ENCODE measurements at regions not wholly inside any gene's neighbourhood (a gene's known extent, or its start where the extent isn't known, plus 50 kb on each side); places are given as distances from the start of the nearest gene placed in this dataset.
"Not testable (repeated sequence)": the region's sequence is repeated elsewhere in the genome, so short reads cannot be mapped to it uniquely, and the experiment has no call there.

DNA sequence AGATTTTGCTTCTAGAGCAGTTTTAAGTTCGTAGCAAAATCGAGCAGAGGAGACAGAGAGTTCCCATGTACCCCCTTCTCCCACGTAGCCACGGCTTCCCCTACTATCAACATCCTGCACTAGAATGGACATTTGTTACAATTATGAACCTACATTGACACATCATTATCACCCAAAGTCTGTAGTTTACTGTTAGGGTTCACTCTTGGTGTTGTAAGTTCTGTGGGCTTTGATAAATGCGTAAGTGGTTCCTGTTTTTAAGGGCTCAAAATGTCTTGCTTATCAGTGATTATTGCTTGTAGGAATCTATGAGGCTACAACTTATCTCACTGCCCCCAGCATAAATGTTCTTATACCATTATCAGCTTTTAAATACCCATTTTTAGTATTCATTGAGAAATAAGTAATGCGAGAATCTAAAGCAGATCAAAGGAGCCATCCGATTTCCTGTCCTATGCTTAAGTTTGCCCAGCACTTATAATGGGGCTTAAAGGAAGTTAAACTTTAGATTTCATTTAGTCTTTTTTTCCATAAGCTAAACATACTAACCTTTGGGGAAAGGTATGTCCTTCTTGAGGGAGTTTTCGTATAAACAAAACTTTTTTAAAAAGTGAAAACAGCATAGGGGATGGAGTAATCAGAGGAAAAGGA lies 118.7 kb downstream of the HAUS1 start:
- DNase-seq: no peak
- no peak for ATAC-seq
- intact Hi-C loops (cut with DNase I): no loop called here

DNA sequence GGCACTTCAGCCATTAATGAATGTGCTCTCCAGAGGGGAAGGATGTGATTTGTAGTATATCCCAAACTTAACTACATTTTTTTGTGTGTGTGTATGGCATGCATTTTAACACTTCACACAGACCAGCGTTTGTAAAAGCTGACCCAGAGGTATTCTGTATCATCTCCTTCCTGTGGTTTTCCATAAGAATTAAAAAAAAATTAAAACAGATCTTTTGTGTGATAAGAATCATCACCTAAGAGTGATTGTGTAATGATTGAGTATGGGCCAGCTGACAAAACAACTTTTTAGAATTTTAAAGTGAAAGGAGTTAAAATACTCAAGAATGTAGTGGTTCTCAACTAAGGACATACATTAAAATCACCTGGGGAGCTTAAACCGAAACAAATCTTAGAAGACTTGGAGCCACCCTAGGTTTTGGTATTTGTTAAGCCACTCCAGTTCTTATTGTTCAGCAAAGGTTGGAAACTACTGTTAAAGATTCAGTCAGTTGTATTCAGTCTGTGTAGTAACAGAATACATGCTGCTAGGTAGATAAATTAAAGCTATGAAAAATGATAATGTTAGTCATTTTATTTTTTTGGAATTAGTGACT lies 120.1 kb downstream of the HAUS1 start:
- ATAC-seq: no peak
- intact Hi-C loops (cut with DNase I): no loop called here
- DNase-seq: no peak

DNA sequence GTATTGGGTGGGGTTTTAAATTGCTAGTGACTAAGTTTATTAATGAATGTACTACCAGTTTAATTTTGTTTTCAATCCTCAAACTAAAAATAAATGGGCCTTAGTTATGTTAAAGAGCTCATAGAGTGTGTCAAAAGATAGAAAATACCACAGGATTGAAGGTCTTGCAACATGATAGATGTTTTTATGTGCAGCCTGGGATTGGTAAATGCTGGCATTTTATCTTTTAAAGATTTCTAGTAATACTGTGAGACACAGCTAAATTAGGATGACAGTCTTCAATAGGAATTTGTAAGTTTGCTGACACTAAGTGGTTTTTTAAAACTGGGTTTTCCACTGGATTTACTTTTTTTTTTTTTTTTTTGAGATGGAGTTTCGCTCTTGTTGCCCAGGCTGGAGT lies 122.3 kb downstream of the HAUS1 start:
- no peak for ATAC-seq
- intact Hi-C loops (cut with DNase I): no loop called here
- no peak for DNase-seq

DNA sequence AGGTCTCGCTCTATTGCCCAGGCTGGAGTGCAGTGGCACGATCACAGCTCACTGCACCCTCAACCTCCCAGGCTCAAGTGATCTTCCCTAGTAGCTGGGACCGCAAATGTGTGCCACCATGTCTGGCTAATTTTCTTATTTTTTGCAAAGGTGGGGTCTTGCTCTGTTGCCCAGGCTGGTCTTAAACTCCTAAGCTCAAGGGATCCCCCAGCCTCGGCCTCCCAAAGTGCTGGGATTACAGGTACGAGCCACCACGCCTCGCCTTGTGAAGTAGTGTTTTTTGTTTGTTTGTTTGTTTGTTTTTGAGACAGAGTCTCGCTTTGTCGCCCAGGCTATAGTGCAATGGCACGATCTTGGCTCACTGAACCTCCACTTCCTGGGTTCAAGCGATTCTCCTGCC lies 125.5 kb downstream of the HAUS1 start:
- ATAC-seq; intact Hi-C loops (cut with DNase I); DNase-seq: not testable (repeated sequence)

DNA sequence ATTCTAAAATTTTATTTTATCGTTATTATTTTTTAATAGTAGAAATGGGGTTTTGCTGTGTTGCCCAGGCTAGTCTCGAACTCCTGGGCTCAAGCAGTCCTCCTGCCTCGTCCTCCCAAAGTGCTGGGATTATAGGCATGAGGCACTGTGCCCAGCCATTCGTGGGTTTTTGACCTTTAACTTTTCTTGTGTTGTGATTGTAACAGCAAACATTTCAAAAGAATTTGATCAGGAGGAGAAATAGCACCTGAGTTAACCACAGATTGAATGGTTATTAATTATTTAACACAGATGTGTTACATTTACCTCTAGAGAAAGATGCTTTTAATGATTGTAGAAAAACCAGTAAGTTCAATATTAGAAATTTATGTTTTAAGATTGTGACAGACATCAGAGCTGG lies 132.0 kb downstream of the HAUS1 start:
- ATAC-seq (no peak), DNase-seq (no peak)
- intact Hi-C loops (cut with DNase I): no loop called here

DNA sequence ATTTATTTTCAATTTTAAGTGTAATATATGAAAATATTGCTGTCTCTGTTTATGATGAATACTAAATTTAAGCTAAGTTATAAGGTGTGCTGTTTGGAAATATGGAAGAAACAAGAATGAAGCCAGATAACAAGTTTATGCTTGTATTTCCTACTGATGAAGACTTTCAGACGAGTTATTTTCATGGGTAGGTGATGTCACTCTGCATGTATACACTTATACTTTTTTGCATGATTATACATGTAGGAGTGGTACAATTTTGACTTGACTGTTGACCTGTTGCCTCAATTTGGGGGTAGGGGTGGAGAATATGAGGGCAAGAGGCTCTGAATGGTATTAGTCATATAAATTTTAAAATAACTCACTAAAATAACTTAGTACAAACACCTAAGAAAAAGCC lies 133.7 kb downstream of the HAUS1 start:
- intact Hi-C loops (cut with DNase I): no loop called here
- DNase-seq: no peak
- no peak for ATAC-seq

DNA sequence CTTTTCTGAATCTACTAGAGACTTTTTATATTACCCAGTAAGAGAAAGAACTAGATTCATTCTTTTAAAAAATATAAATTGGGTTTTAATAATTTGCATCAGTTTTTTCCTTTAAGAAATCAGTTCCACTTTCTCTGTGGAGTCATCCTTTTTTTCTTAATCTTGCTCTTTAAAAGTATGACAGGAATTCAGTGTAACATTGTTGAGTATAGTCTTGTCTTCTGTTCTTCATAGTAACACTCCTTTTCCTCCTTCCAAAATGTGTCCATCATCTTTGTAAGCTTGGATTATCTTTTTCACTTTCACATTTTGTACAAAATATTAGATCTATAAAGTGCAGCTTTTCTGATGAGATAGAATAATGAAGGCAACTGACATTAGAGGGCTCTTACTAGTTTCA lies 135.4 kb downstream of the HAUS1 start:
- intact Hi-C loops (cut with DNase I): no loop called here
- no peak for DNase-seq
- ATAC-seq: no peak

DNA sequence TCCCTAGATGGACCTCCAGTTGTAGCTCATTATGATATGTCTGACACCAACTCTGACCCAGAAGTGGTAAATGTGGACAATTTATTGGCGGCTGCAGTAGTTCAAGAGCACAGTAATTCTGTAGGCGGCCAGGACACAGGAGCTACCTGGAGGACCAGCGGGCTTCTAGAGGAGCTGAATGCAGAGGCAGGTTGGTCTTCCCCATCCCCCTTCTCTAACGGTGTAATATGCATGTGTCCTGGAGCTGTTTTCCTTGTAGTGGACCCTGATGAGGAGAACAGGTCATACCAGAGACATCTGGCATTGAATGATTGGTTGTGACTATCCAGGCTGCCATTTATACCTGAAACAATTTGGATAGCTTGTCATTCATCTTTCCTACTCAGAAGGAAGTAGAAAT lies 135.8 kb downstream of the HAUS1 start:
- intact Hi-C loops (cut with DNase I): no loop called here
- no peak for DNase-seq
- no peak for ATAC-seq

DNA sequence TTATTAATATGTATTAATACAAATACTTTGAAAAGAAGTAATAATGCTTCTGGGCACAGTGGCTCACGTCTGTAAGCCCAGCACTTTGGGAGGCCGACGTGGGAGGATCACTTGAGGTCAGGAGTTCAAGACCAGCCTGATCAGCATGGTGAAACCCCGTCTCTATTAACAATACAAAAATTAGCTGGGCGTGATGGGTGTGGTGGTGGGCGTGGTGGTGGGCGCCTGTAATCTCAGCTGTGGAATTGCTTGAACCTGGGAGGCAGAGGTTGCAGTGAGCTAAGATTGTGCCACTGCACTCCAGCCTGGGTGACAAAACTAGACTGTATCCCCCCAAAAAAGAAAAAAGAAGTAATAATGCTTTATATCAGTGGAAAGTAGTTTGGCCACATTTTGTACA lies 137.2 kb downstream of the HAUS1 start:
- DNase-seq; intact Hi-C loops (cut with DNase I); ATAC-seq: not testable (repeated sequence)

DNA sequence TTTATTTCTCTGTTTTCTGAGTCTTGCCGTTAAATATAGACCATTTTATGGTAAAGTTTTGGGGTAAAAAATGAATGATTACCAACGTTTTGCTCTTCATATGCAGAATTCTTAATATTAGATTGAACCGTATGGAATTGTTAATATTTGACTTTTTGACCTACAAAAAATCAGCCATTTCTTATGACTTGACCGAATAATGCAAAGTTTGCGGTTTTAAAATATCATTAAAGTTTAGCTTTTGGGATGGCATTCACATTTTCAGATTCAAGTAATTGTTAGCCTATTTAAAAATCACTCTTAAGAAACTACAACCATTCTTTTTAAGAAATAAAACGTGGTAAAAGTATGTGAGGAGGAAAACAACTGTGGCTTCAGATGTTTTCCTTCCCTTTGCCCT lies 138.0 kb downstream of the HAUS1 start:
- ATAC-seq (no peak), DNase-seq (no peak)
- intact Hi-C loops (cut with DNase I): no loop called here

DNA sequence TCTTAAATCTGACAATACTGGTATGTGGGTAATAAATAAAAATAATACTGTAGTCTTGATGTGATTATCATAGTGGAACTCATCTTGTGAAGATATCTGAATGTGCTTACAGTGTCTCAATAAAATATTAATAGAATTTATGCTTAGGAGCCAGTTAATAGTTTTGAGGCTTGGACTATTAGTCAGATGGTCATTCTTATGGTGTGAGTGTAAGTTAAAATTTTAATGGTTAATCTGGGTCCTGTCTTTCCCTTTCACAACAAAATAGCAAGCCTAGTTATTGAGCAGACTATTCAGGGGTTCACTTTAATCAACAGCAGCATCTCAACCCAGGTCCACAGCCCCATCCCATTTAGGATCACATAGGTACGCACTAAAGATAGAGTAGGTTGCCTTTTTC lies 138.9 kb downstream of the HAUS1 start:
- ATAC-seq: no peak
- intact Hi-C loops (cut with DNase I): no loop called here
- DNase-seq: no peak

DNA sequence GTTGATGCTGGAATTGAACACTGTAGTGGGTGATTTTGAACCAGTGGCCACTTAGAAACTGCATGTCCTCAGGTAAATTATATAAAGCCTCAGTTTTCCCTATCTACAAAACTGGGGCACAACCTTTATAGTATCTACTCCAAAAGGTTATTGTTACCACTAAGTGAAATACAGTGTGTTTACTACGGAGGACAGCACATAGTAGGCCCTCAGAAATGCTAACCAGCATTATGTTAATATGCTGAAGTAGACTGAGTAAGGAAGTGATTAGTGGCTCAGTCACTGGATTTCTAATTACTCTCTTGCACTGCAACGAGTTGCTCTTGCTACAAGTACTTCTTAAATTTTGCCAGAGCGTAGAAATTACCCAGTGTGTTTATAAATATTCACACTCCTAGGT lies 139.5 kb downstream of the HAUS1 start:
- intact Hi-C loops (cut with DNase I): no loop called here
- ATAC-seq (no peak), DNase-seq (no peak)

DNA sequence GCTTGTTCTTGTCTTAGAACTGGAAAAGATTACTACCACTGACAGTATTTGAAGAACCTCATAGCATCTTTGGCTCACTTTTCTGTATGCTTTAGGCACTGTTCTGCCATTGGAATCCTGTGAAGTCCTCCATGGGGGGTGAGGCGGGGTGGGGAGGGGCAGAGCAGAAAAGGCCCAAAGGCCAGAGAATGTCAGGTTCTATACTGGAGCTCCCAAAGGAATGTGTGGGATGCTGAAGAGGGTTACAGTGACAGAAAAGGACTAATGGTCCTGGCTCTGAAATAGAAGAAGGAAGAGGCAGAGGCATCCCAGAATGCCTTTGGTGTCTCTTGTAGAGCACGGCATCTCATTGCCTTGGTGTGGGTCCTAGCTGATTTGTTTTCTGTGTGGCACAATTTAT lies 141.9 kb downstream of the HAUS1 start:
- ATAC-seq (no peak), DNase-seq (no peak)
- intact Hi-C loops (cut with DNase I): no loop called here

DNA sequence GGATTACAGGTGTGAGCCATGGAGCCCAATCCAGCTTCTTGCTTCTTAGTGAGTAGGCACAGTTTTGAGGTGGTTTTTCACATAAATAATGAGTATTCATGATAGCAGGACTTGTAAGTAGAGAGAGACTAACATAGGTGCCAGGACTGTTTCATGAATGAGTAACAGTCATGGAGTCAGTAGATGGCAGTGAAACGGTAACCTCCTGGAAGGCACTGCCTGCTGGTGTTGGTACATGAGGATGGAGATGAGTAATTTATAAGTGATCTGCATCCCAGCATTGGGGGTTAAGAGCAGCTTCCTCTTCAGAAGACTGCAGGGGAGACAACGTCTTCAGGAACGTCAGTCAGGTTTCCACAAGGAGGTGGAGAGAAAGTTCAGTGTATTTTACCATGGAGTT lies 143.8 kb downstream of the HAUS1 start:
- intact Hi-C loops (cut with DNase I): no loop called here
- ATAC-seq (no peak), DNase-seq (no peak)

DNA sequence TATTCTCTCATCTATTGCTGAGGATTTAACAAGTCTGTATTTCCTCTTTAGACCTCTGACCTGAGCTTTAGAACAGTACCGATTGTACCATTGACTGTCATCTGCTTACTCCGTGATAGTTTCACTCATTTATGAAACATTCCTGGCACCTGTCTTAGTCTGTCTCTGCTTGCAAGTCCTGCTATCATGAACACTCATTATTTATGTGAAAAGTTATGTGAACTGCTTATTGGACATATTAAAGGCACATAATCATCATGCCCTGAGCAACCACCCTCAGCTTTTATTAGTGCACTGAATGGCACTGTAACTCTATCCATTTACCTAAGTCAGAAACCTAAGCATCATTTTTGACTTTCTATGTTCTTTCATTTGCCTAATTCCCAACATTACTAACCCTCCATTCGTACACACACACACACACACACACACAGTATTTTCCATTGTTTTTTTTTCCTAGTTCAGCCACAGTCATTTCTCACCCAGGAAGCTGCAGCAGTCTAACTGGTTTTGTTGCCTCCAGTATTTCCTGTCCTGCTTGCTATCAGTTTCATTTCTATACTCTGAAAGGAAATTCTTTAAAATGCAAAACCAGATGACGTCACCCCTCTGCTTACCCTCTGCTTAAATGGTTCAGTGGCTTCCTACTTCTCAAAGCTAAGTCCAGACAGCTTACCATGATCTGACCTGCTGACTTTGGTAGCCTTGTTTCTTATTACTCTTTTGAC lies 146.1 kb downstream of the HAUS1 start:
- intact Hi-C loops (cut with DNase I): no loop called here
- ATAC-seq: peak; percentile 67 to 76
- DNase-seq: no peak

DNA sequence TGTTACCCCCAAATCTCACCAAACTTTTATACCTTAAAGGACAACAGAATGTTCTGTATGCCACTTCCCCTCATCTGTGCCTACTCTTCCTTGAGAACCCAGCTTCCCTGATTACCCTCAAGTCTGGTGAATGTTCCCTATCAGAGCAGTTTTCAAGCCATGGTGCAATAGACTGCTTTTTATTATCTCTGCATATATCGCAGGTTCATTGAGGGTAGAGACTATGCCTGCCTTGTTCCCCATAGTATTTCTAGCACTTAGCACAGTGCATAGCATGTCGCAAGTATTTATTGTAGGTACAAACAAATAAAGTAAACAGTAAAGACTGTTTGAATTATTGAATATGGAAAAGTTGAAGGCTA lies 146.6 kb downstream of the HAUS1 start:
- peak in 1 of 2 donors; percentile 15 for ATAC-seq
- intact Hi-C loops (cut with DNase I): no loop called here
- DNase-seq: no peak

DNA sequence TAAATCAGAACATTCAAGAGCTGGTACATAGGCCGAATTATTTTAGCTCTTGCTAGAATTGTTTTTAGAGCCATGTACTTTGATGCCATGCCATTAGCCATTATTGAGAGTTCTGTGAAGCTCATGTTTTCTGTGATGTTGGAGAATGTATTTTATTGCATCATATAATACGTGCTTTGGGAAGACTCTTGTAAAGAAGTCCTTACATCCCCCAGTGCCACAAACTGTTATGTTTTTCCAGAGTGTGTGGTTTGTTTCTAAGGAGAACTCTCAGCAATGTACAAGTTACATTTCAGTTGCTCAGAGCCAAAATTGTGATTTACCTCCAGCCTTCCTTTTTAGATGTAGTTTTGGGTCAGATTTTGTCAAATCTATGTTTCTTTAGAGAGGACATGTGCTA lies 148.6 kb downstream of the HAUS1 start:
- DNase-seq (no peak), ATAC-seq (no peak)
- intact Hi-C loops (cut with DNase I): no loop called here

DNA sequence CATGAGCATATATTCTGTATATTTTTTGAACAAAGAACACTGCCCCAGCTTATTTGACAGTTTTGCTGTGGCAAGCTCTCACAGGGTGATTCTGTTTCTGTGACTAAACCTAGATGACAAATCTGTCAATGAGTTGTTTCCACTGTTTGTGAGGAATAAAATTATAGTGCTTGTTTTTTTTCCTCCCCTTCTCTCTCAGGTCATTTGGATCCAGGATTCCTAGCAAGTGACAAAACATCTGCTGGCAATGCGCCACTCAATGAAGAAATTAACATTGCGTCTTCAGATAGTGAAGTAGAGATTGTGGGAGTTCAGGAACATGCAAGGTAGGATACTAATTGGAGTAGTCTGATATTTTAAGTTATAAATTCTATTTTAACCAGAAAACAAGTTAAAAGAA lies 149.3 kb downstream of the HAUS1 start:
- ATAC-seq (no peak), DNase-seq (no peak)
- intact Hi-C loops (cut with DNase I): no loop called here

DNA sequence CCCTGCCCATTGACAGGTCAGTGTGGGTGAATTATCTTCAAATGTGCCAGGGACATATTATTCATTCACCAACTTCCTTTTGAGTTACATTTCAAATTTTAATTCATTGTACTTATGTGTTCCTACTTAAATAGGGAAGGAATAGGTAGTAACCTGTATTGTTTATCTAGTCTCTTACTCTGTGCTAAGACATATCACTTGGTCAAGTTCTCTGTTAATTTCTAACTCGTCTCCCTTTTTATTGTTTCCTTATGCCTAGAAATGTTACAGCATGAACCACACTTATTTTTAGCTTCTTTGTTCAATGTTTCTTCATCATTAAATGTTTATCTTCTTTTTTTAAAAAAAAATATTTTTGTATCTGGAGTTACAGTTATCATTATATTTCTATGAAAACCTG lies 151.9 kb downstream of the HAUS1 start:
- ATAC-seq: no peak

DNA sequence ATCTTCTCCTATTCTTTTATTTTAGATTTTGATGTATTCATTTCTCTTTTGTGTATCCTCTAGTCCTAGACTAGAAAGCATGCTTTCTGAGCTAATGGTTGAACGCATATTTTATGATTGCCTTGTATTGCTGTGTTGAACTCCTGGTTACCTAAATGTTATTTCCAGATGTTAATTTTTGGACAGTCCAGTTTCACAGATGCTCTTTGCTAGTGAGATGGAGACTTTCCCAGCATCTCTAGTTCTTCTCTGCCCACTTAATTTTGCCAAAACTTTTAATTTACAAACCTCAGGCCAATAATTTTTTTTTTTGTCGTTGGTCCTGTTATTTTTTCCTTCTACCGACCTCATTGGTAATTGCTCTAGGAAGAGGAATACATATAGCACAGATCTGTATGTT lies 153.2 kb downstream of the HAUS1 start:
- DNase-seq (no peak), ATAC-seq (no peak)
- intact Hi-C loops (cut with DNase I): no loop called here

More for the DNA sequence above, 151.9 kb downstream of the HAUS1 start:
- no peak for DNase-seq
- intact Hi-C loops (cut with DNase I): no loop called here

Measured in left cardiac atrium (tissue), 4 donors.